ENCODE measurements at regions not wholly inside any gene's neighbourhood (a gene's known extent, or its start where the extent isn't known, plus 50 kb on each side); places are given as distances from the start of the nearest gene placed in this dataset.

GRCh38 chr18:34942276-34942675, 98.9 kb upstream of the MAPRE2 start:
- Histone ChIP-seq H2AFZ (ENCODE audit: low read length) (no peak overlapping the region), H3K27ac (ENCODE audit: low read depth, low read length, poor library complexity, severe bottlenecking) (no peak overlapping the region), H3K4me2 (ENCODE audit: low read length) (no peak overlapping the region), H3K4me3 (ENCODE audit: low read depth, low read length, poor library complexity, severe bottlenecking) (no peak overlapping the region), H3K79me2 (ENCODE audit: insufficient read depth, low read length) (no peaks in the 10 kb centered on the region), H3K9me3 (ENCODE audit: low read length) (no peaks in the 10 kb centered on the region), H3K9me2 (ENCODE audit: low read depth, low read length) (no peaks in the 10 kb centered on the region), H3K4me1 (ENCODE audit: insufficient read depth, low read length, severe bottlenecking) (no peaks in the 10 kb centered on the region), H3K36me3 (ENCODE audit: insufficient read depth, low read length) (no peaks in the 10 kb centered on the region), H4K20me1 (ENCODE audit: insufficient read depth, low read length) (no peaks in the 10 kb centered on the region), H3K27me3 (ENCODE audit: insufficient read depth, low read length) (no peaks in the 10 kb centered on the region), H3K9ac (ENCODE audit: low read length) (no peak overlapping the region), H3F3A (ENCODE audit: insufficient read depth, low read length) (no peaks in the 10 kb centered on the region)
- no peak for TF ChIP-seq EZH2 (IDR thresholded peaks at IDR 0.05; ENCODE audit: borderline replicate concordance, low read length)
- no peak for TF ChIP-seq CTCF (IDR thresholded peaks at IDR 0.05; ENCODE audit: low read length)

GRCh38 chr18:34942975-34943374, 98.2 kb upstream of the MAPRE2 start:
- Histone ChIP-seq H2AFZ (ENCODE audit: low read length) (no peak overlapping the region), H3F3A (ENCODE audit: insufficient read depth, low read length) (no peaks in the 10 kb centered on the region), H4K20me1 (ENCODE audit: insufficient read depth, low read length) (no peaks in the 10 kb centered on the region), H3K9me2 (ENCODE audit: low read depth, low read length) (no peaks in the 10 kb centered on the region), H3K36me3 (ENCODE audit: insufficient read depth, low read length) (no peaks in the 10 kb centered on the region), H3K9ac (ENCODE audit: low read length) (no peak overlapping the region), H3K4me3 (ENCODE audit: low read depth, low read length, poor library complexity, severe bottlenecking) (no peak overlapping the region), H3K27me3 (ENCODE audit: insufficient read depth, low read length) (no peaks in the 10 kb centered on the region), H3K4me2 (ENCODE audit: low read length) (no peak overlapping the region), H3K4me1 (ENCODE audit: insufficient read depth, low read length, severe bottlenecking) (no peaks in the 10 kb centered on the region), H3K79me2 (ENCODE audit: insufficient read depth, low read length) (no peaks in the 10 kb centered on the region), H3K27ac (ENCODE audit: low read depth, low read length, poor library complexity, severe bottlenecking) (no peak overlapping the region), H3K9me3 (ENCODE audit: low read length) (no peaks in the 10 kb centered on the region)
- TF ChIP-seq EZH2 (IDR thresholded peaks at IDR 0.05; ENCODE audit: borderline replicate concordance, low read length) (no peak), CTCF (IDR thresholded peaks at IDR 0.05; ENCODE audit: low read length) (no peak; the same call in 1 of the 2 replicates)

GRCh38 chr18:34943587-34943986, 97.6 kb upstream of the MAPRE2 start:
- Histone ChIP-seq H3K9ac (ENCODE audit: low read length) (no peak overlapping the region), H3K9me2 (ENCODE audit: low read depth, low read length) (no peaks in the 10 kb centered on the region), H3F3A (ENCODE audit: insufficient read depth, low read length) (no peaks in the 10 kb centered on the region), H3K4me2 (ENCODE audit: low read length) (no peak overlapping the region), H2AFZ (ENCODE audit: low read length) (no peak overlapping the region), H3K79me2 (ENCODE audit: insufficient read depth, low read length) (no peaks in the 10 kb centered on the region), H3K36me3 (ENCODE audit: insufficient read depth, low read length) (no peaks in the 10 kb centered on the region), H3K9me3 (ENCODE audit: low read length) (no peaks in the 10 kb centered on the region), H4K20me1 (ENCODE audit: insufficient read depth, low read length) (no peaks in the 10 kb centered on the region), H3K4me3 (ENCODE audit: low read depth, low read length, poor library complexity, severe bottlenecking) (no peak overlapping the region), H3K27ac (ENCODE audit: low read depth, low read length, poor library complexity, severe bottlenecking) (no peak overlapping the region), H3K4me1 (ENCODE audit: insufficient read depth, low read length, severe bottlenecking) (no peaks in the 10 kb centered on the region), H3K27me3 (ENCODE audit: insufficient read depth, low read length) (no peaks in the 10 kb centered on the region)
- TF ChIP-seq CTCF (IDR thresholded peaks at IDR 0.05; ENCODE audit: low read length) (no peak), EZH2 (IDR thresholded peaks at IDR 0.05; ENCODE audit: borderline replicate concordance, low read length) (no peak)
